GM19463 (cell line): ENCODE measurements at regions not wholly inside any gene's neighbourhood (a gene's known extent, or its start where the extent isn't known, plus 50 kb on each side); places are given as distances from the start of the nearest gene placed in this dataset.
A peak's percentile ranks its signal among the peaks of the same experiment; 100 is the strongest.

Experiments
- ATAC-seq: cut with Tn5 transposase; IDR thresholded peaks from one replicate; pipeline ENCODE4 v1.9.1; 2021; ENCODE audit warnings: mild to moderate bottlenecking, moderate library complexity; ENCODE audit not compliant: unreplicated experiment

DNA sequence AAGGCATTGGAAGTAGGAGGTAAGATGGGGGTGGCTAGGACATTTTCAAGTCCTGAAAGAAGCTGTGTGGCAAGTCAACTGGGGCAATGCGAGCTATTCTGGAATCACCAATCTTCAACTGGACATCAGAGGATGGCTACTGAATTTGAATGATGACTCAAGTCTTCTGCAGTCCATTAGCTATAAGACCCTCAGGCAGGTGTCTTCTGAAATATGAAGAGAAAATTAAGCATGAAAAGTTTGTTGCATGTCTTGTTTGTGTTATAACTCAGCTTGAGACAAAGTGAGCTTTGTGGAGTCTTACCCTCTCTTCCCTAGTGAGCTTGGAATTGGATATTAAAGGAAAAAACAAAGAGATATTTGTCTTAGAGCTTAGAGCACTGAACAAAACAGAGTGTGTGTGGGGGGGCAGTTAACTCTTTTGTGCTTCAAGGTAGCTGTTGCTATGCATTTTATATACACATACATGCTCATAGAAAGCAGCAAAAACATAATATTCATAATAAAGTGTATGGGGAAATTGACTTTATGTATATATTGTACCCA, 979.1 kb downstream of the MCTP2 start:
- ATAC-seq: no peak

DNA sequence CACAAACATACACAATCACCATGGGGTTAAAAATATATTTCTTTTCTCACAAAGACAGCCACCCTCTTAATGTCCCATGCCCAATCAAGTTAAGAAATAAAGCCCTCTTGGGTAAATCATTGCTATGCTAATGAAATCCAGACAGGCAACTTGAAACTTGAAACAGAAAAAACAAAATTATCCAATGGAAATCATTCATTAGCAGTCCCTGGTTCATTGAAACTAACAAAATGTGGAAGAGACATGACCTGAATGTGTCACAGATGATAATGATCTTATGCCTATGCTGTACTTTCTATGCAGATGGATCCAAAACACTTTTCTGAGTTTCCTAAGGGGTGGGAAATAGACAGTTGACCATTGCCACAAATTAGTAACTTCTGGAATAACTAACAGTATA, 983.7 kb downstream of the MCTP2 start:
- ATAC-seq: no peak

DNA sequence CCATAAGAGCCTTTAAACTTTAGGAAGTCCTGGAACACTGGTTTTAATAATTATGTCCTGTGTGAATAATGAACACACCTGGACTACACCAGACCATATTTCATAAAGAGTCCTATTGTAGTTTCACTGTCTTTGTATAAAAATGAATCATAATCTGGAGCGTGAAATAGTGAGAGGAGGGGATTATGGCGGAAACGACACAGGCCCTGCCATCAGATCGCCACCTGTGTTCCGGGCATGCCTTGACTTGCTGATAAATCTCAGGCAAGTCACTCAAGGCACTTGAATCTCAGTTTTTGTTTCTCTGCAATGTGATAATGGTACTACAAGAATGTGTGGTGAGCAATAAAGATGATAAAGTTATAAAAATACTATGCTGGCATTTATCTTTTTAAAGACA, 995.5 kb downstream of the MCTP2 start:
- no peak for ATAC-seq

DNA sequence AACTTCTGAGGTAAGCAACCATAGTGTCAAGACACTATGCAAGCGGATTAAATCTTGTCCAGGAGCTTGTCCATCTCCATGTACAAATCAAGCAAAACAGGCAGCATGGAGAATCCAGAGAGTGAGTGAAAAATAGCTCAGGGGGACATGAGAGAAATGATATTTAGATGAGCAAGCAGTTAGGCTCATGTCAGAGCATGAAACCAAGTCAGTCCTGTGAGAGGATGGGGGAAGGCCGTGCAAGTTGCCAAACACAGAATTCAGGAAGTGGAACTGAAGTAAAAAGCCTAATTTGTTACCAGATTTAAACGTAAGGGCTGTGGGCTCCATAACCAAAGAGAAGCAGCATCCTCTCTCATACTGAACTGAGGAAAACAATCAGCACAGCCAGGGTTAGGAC, 995.9 kb downstream of the MCTP2 start:
- no peak for ATAC-seq

DNA sequence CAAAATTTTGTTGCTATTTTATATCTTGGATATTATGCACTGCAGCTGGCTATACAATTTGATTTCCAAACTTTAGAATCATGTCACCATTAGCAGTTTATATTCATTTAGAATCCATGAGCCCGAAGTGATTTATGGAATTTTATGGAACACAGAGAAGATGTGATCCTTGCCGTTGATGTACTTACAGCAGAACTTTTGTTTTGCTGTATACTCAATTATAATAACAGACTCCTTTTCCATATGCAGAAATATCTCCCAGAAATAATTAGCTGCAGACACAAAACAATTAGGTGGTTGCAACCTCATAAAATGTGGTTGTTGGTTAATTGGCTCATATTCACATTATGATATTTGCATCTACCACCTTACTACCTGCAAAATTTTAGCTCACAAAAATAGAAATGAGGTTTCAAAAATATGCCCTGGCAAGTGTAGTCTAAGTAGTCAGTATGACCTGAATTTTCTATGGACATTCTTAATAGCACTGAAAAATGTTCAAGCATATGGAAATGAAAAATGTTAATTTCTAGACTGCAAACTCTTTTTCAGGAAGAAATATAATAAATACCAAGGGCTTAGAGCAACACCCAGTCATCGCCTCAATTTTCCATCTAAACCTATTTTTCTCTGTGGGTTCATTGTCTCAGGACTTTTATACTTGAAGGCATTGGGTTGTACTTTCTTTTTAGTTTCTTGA, 997.6 kb downstream of the MCTP2 start:
- ATAC-seq: no peak

DNA sequence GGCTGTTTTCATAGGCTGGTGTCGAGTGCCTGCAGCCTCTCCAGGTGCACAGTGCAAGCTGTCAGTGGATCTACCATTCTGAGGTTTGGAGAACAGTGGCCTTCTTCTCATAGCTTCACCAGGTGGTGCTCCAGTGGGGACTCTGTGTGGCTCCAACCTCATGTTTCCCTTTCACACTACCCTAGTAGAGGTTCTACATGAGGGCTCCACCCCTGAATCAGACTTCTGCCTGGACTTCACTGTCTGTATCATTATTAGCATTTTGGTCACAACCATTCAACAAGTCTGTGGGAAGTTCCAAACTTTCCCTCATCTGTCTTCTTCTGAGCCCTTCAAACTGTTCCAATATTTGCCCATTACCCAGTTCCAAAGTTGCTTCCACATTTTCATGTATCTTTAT, 1003.7 kb downstream of the MCTP2 start:
- no peak for ATAC-seq

DNA sequence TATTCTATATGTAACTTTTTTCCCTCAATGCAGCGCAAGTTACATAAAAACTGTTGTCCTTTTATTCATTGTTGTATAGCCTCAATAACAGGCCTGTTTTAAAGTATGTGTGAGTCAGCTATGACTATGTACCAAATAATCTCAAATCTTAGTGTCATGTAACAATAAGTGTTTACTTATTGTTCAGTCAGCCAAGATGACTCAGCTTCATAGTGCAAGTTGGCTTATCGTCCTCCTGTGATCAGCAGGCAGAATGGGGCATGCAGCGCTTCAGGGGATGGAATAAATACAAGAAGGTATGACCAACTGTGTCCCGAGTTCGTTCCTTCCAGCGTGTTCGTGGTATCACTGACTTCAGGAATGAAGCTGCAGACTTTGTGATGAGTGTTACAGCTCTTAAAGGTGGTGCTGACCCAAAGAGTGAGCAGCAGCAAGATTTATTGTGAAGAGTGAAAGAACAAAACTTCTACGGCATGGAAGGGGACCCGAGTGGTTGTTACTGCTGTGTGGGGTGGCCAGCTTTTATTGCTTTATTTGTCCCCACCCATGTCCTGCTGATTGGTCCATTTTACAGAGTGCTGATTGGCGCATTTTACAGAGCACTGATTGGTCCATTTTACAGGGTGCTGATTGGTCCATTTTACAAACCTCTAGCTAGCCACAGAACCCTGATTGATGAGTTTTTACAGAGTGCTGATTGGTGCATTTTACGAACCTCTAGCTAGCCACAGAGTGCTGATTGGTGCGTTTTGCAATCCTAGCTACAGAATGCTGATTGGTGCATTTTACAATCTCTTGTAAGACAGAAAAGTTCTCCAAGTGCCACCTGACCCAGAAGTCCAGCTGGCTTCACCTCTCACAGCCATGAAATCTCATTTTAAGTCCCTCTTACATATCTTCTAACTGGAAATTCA, 1016.0 kb downstream of the MCTP2 start:
- ATAC-seq: no peak

DNA sequence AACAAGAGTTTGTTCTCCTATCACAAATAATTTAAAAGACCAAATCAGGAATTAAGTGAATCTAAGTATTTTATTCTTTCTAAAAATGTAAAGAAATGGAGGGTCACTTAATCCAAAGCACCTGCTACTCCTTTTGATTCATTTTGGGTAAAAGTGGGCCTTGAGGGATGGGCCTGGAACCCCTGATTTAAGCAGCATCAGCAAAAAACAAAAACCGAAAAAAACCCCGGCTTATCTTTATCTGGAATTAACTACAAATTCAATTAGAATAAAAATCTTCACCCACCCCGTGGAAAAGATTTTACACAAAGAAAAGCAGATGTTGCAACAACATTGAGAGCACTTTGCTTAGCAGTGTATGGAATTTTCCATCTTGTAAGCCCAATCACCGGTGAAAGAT, 1018.2 kb downstream of the MCTP2 start:
- no peak for ATAC-seq

DNA sequence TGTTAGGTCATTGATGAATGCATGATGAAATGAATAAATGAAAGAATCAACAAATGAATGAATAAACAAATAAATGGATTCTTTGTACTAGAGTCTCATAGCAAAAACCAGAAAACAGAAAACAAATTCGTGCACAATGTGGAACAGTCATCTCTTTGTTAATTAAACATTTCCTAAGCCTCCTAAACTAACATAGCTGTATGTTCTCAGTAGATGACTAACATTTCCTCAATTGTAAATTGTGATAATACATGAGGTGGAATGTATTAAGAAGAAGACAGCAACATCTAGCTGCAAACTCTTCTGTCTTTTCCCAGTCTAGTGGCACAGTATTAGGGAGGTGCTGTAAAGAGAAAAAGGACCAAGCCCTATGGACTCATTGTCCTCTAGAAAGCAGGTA, 1021.0 kb downstream of the MCTP2 start:
- ATAC-seq: no peak

DNA sequence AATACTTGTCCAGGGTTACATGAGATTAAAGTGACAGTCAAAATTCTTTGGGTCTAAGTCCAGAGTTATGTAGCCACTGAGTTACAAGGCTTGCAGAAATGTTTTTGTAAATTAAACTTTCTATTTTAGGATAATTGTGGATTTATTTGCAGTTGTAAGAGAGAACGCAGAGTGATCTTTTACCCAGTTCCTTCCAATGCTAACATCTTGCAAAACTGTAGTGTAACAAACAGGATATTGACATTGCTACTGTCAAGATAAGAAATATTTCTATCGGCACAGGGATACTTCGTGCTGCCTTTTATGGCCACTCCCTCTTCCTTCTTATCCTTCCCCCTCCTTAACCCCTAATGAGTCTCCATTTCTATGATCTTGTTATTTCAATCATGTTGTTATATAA, 1022.9 kb downstream of the MCTP2 start:
- no peak for ATAC-seq

DNA sequence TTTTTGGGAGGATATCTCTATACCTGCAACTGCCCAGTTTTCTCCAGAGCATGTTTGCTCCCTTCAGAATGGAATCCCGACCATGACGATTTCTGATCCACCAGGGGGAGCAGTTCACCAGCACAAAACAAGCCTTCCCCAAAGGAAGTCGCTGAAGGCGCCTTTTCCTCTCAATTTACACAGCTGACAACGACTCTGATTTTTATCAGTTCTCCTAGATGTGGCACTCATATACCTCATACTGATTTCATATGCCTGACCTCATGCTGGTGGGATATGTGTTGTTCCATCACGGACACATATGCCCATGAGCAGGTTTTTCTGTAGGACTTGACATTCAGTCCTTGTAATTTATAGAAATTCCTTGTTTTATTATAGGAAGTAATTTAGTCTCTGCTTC, 1028.2 kb downstream of the MCTP2 start:
- ATAC-seq: peak; percentile 85

DNA sequence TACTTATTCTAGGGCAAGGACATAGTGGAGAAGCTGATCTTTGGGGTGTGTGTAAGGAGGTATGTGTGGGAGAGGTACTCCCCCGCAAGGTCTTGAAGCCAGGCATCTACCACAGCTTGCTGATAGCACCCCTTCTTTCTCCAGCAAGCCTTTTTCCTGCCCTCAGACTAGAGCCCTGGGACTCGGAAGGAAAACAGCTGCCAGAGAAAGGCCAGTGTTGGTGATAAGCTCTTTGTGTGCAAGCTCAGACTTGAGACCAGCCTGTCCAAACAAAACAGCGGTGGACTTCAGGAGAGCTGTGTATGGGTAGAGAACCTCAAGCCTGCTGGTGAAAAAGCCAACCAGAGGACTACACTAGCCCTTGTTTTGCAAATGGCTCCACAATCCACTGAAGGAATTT, 1028.6 kb downstream of the MCTP2 start:
- no peak for ATAC-seq

DNA sequence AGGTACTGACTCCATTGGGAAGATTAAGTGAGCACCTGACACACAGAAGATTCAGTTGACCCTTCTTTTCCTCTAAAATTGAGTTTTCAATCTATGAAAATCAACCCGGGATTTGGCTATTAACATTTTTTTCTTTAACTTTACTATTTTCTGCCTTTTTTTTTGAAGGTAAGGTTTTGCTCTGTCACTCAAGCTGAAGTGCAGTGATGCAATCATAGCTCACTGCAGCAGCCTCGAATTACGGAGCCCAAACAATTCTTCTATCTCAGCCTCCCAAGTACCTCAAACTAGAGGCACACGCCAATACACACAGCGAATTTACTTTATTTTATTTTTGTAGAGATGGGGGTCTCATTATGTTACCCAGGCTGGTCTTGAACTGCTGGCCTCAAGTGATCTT, 1029.5 kb downstream of the MCTP2 start:
- ATAC-seq: no peak

DNA sequence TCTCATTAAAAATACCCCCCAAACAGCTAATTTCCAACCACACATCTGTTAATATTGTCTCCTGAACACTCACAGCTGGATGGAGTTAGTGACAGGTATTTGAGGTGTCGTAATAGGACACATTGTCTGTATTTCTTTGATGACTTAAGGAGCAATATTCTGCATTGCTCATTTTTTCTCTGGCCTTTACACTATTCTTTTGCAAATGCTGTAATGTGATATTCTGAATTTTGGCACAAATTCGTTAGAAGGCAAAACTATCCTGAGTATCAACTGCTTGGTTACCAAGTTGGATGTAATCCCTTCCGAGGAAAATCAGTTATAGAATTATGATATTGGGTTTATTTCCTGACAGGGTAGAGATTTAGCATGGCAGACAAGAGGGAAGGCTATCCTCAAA, 1030.2 kb downstream of the MCTP2 start:
- no peak for ATAC-seq

DNA sequence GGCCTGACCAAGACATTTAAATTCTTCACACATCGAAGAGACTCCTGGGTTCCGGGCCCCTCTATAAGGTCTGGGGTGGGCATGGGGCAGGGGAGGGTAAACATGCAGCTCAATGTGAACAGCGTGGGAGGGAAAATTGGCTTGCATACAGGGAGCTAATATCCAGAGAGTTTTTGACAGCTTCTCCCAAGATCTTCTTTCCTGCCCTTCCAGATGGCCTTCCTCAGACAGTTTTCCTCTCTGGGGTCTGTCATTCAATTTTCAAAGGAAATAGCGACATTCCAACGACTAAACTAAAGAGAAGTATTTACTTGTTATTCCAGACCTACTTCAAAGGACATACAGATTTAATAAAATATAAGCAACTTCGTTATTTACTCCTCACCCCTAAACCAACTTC, 1030.6 kb downstream of the MCTP2 start:
- ATAC-seq: no peak

DNA sequence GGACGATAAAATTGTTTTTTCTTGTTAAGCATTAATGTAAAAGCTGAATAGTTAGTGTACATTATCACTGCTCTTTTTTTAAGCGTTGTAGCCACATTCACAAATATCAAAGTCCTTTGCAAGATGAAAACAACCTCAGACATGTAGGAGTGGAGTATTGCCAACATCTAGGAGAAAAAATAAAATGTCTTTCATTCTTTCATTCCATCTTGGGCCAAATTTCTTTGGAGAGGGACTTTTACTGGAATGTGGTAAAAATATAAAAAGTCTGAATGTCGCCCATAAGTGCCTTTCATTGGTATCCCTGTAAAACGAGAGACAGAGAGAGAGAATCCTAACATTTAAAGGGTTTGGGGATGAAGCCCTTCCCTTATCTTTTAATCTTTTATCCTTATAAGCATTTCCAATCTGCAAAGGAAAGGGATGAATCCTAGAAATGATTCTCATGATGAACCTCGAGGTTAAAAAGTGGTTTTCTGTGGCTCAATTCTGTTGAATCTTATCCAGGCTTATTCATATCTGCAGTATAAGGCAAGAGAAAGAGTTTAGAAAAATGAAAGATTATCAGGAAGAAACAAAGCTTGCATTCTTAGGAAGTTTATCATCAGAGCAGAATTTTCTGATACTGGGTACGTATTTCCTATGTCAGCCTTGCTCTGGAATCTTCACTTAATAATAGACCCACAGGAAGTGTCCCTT, 1031.7 kb downstream of the MCTP2 start:
- ATAC-seq: no peak

DNA sequence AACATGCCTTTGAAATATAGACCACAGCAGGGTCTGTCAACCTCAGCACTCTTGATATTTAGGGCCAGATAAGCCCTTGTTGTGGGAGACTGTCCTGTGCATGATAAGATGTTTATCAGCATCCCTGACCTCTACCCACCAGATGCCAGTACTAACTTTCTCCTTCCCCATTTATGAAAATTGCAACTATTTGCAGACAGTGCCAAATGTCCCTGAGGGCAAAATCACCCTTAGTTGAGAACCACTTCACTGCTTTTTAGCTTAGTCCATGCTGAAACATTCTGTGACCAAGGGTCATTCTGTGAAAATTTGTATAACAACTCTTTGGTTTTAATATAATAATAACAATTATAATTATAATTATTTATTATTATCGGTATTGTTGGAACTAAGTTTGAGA, 1032.4 kb downstream of the MCTP2 start:
- ATAC-seq: no peak

DNA sequence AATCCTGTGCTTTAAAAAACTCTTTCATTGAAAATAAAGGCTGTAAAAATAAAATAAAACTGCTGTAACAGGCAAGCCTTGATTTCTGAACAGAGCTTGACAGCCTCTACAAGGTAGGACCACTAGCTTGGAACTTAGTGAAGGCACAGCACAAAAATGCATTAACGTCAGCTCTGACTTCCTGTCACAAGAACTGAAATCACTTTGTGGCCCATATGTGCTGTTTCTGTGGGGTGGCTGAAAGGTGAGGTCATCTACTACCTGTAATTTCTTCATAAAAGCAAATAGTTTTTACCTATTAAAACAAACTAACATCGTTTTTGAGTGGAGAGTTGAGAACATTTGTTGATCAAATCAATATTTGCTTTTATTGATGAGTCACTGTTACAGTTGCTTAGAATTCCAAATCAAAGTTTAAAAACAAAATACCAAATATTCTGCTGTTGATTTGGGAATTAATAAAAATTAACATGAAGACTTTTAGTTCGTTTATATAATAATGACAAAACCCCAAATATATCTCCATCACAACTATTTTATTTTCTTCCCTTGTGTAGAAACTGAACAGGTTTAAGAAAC, 1034.1 kb downstream of the MCTP2 start:
- no peak for ATAC-seq

DNA sequence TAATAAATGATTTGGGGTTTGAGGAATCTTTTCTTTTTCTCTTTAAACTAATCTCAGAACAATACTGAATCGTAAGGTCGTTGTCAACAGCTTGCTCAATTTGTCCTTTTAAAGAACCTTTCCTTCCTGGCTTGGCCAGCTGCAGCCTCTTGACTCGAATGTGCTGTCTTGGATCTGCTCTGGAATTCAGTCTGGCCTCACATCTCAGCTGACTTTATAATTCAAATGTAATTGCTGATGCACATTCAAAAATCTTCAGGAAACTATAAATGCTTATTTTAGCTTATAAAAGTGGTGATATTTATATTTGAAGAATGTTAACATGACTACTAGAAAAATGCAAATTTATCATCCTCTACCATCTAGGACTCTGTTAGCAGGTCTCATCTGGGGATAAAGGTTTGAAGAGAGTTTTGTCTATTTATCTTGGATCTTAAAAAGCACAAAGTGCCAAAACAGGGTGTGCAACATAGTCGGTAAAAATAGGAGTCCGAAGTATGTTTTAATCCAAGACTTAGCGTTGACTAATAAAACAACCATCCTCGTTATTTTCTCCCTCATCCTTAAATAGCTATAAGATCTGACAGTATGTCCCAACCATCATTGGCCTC, 1035.2 kb downstream of the MCTP2 start:
- no peak for ATAC-seq

DNA sequence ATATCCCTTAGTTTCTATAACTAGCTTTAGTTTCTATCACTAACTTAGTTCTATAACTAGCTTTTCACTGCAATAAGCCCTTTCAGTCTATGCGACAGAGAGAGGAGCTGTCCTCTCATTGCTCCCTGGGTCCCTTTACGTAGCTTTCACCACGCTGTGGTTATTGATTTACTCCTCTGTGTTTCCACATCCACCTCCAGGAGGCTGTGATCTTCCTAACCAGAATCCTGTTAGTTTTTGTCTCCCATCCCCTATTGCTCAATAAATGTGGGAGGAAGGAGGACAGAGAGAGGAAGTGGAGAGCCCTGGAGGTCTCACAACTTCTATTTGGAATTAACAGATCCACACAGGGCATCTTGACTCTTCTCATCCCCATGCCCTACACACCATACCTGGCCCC, 1036.1 kb downstream of the MCTP2 start:
- ATAC-seq: no peak
